Cardiac fibroblast (primary cell): ENCODE measurements at regions not wholly inside any gene's neighbourhood (a gene's known extent, or its start where the extent isn't known, plus 50 kb on each side); places are given as distances from the start of the nearest gene placed in this dataset.

Experiments
- DNase-seq, 2 donors: peaks; one replicate each; pipeline versions ENCODE4 v3.0.0 to v3.0.0-alpha.2; 2010; ENCODE audit warnings: low read depth in 2 of 2
- H3K4me3 ChIP-seq, 2 donors: replicated peaks in 1 of 2; 1 replicate in 1 of 2; 2 replicates in 1 of 2; pipeline ENCODE4 v1.5.1; 2011; ENCODE audit warnings: low read depth in 2 of 2, low read length in 2 of 2, mild to moderate bottlenecking in 2 of 2, moderate library complexity in 1 of 2
- TF ChIP-seq, protein P1 (sequence below): IDR thresholded peaks from one replicate; pipeline ENCODE4 v1.5.1; 2011; ENCODE audit warnings: low read depth, mild to moderate bottlenecking, low read length, inconsistent platforms

GRCh38 chr12:33296529-33296928 lies 143.1 kb downstream of the SYT10 start:
- DNase-seq: no peak
- H3K4me3 ChIP-seq: no peak overlapping the region
- TF ChIP-seq, protein P1, sequence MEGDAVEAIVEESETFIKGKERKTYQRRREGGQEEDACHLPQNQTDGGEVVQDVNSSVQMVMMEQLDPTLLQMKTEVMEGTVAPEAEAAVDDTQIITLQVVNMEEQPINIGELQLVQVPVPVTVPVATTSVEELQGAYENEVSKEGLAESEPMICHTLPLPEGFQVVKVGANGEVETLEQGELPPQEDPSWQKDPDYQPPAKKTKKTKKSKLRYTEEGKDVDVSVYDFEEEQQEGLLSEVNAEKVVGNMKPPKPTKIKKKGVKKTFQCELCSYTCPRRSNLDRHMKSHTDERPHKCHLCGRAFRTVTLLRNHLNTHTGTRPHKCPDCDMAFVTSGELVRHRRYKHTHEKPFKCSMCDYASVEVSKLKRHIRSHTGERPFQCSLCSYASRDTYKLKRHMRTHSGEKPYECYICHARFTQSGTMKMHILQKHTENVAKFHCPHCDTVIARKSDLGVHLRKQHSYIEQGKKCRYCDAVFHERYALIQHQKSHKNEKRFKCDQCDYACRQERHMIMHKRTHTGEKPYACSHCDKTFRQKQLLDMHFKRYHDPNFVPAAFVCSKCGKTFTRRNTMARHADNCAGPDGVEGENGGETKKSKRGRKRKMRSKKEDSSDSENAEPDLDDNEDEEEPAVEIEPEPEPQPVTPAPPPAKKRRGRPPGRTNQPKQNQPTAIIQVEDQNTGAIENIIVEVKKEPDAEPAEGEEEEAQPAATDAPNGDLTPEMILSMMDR: no peak

DNA sequence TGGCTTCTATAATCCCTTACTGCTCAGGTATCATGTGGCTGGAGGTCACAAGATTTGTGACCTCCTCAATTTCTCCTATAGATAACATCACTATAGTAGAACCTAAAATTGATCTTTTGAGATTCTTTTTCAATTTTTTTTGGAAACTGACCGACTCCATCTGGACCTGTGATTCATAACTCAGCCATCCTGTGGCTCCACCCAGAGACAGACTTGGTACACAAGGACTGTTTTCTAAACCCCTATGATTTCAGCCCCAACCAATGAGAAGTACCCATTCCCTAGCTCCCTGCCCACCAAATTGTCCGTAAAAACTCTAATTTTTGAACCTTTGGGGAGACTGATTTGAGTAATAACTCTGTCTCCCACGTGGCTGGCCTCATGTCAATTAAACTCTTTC lies 148.9 kb downstream of the SYT10 start:
- TF ChIP-seq, protein P1: no peak
- no peak overlapping the region for H3K4me3 ChIP-seq
- no peak for DNase-seq

- DNase-seq: no peak
- no peak overlapping the region for H3K4me3 ChIP-seq
- TF ChIP-seq, protein P1: no peak
These were observed 156.6 kb downstream of the SYT10 start for GRCh38 chr12:33283054-33283453.

GRCh38 chr12:33277376-33277775 lies 162.2 kb downstream of the SYT10 start:
- TF ChIP-seq, protein P1: no peak
- H3K4me3 ChIP-seq: no peak overlapping the region
- no peak for DNase-seq

DNA sequence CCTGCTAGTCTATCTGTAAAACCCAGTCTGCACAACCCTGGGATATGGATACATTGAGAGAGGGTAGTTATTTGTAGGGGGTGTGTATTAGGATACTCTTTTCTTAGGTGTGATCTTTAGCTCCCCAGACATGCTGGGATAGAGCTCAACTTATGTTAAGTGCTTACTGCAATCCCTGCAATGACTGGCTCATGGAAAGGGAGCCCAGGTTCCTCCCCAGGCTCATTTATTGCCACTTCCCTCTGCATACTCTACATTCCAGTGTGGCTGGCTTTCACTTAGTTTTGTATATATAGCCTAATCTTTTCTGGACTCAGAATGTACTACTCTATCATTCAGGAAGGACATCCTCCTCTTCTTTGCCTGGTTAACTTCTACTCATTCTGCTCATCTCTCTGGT lies 172.0 kb downstream of the SYT10 start:
- no peak for DNase-seq
- no peak overlapping the region for H3K4me3 ChIP-seq
- TF ChIP-seq, protein P1: no peak

DNA sequence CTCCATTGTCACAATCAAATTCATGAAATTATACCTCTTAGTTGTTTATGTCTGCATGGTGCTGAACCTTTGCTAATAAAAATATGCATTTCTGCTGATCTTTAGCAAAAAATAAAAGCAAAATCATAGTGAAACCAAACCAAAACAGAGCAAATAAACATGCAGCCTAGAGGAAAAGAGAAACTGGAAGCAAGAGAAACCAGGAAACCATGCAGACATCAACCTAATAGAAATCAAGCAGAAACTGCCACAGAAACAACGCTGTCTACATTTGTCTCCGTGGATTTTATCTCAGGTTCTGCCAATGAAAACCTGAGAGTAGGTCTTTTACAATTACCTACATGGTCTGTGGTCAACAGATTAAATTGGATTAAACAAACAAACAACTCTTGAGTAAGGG lies 173.7 kb downstream of the SYT10 start:
- TF ChIP-seq, protein P1: no peak
- H3K4me3 ChIP-seq: no peak overlapping the region
- no peak for DNase-seq

DNA sequence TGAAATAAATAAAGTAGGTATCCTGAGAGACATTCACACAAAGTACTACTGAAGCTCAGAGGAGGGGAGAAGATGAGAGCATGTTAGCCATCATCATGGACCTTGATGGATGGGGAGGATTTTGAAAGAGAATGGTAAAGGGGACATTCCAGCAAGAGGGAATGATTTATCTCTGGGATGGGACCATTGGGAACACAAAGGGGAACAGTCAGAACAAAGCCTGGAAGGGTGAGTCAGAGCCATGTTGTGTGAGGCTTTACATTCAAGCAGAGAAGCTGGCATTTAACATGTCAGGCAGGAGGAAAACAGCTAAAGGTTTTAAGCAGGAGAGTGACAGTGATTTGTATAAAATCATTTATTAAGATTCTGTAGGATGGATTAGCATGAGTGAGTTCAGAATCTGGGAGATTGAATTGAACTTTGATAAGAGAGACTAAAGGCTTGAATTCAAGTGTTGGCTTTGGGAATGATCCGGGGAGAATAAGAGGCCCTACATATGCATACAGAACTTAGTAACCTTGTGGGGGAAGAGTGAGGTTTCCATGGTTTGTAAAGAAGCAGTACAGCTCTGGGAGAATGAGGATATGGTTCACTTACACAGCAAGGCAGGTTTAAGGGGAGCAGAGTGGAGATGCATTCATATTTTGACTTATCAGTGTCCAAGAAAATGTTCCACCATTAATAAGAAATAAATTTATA lies 174.4 kb downstream of the SYT10 start:
- H3K4me3 ChIP-seq: no peak overlapping the region
- DNase-seq: no peak
- TF ChIP-seq, protein P1: no peak
